Ureter (tissue), 1 donor: ENCODE measurements at regions not wholly inside any gene's neighbourhood (a gene's known extent, or its start where the extent isn't known, plus 50 kb on each side); places are given as distances from the start of the nearest gene placed in this dataset.
"Not testable (repeated sequence)": the region's sequence is repeated elsewhere in the genome, so short reads cannot be mapped to it uniquely, and the experiment has no call there.

ENCODE experiments used
- DNase-seq: peaks from one replicate; pipeline ENCODE4 v3.0.0-alpha.2; 2020; ENCODE audit warnings: low spot score
- donor health status: DM: yes; HTN: yes; CAD: no.

DNA sequence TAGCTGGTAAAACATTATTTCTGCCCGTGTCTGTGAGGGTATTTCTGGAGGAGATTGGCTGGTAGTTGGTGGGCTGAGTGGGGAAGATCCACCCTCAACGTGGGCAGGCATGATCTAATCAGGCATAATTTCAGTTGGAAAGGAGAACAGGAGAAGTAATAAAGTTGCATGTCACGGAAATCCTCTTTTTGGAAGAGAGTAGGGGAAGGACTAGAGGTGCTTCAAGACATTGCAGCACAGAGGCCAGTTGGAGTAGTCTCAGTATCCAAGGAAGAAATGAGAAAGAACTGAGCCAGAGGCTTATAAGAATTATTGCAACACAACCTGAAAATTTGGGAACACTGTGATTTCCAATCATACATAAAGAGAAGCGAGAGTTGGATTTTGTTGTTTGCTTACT, 1155.1 kb downstream of the FAM181B start:
- no peak for DNase-seq

DNA sequence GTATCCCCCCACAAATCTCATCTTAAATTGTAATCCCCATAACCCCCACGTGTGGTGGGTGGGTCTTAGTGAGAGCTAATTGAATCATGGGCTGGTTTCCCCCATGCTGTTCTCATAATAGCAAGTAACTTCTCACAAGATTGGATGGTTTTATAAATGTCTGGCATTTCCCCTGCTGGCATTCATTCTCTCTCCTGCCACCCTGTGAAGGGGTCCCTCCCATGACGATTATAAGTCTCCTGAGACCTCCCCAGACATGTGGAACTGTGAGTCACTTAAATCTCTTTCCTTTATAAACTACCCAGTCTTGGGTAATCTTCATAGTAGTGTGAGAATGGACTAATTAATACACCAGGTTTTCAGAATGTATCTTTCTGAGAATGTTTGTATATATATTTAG, 1159.4 kb downstream of the FAM181B start:
- DNase-seq, result no peak

DNA sequence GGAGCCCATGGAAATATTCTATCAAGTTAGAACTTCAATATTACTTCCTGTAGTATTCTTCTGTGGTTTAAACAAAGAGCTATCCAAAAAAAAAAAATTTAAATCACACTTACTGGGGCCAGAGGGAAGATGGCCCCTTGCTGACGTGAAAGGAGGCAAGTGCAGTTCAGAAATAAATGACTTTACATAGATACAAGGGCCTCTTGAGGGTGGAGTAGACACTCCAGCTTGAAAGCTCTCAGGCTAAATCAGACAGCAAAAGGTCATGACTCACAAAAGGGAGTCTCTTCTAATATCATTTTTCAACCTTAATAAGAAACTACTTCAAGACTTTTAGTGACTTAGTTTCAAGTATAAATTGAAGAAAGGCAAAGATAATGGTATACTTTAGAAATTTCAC, 1160.3 kb downstream of the FAM181B start:
- no peak for DNase-seq

DNA sequence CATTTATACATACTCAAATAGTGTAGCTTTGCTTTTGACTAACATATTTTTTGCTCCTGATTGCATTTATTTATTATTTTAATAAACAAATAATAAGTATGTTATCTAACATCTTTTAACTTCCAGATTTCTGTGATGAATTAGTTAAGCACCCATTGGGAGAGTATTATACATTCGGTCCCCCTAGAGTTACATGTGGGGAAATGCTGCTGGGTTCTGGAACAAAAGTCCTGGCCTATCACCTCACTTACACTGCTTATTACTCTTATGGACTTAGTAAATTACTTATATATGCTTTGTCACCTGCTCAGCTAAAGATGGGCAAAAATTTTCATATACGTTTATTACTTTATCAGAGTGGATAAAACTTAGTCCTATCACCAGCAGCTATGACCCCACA, 1163.0 kb downstream of the FAM181B start:
- DNase-seq, result no peak

DNA sequence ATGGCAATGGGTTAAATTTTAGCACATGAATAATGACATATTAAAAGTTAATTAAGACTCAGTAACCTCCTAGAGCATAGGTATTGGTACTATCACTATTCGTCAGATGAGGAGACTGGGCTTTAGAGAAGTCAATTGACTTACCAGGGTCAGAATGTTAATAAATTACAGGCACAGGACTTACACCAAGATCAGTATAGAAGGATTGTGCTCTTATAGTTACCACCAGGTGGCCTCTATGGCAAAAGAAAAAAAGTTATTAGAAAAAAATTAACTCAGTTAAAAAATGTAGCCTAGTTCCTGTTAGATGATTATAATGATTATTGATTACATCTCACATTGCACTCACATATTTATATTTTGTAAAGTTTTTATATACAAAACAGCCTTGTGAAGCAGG, 1163.7 kb downstream of the FAM181B start:
- no peak for DNase-seq

DNA sequence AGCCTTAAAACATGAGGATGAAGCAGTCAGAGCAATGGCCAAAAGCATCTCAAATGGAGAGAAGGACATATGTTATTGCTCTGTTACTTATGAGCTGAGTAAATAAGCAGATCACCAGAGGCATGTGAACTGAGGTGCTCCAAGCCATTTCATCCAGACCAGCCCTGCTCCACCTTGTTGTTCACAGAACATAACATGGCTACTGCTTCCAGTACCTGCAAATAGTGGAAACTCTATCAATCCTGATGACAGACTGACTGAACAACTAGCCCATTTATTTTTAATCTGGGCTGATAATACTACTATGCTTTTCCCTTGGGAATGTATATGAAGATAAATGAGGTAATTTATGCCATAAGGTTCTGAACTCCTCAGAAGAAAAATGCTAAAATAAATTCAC, 1164.7 kb downstream of the FAM181B start:
- DNase-seq, result no peak

DNA sequence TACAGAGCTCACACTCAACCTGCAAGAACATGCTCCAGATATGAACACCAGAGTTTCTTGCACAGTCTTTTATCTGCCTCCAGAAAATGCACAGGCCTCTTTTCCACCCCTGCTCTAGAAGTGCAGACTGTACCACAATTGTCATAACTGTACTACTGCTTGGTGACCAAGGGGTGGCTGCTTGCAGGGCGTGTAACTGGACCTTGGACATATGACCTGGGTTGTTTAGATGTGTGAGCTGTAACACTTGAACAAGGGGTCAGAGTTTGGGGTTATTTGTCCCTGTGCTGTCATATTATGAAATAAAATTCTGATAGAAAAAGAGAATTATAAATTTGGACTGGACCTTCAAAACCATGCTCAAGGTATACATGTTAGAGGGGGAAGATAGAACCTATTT, 1185.5 kb downstream of the FAM181B start:
- no peak for DNase-seq

DNA sequence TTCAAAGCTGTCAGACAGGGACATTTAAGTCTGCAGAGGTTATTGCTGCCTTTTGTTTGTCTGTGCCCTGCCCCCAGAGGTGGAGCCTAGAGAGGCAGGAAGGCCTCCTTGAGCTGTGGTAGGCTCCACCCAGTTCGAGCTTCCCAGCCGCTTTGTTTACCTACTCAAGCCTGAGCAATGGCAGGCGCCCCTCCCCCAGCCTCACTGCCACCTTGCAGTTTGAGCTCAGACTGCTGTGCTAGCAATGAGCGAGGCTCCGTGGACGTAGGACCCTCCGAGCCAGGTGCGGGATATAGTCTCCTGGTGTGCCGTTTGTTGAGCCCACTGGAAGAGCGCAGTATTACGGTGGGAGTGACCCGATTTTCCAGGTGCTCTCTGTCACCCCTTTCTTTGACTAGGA, 1193.9 kb downstream of the FAM181B start:
- not testable (repeated sequence) for DNase-seq

DNA sequence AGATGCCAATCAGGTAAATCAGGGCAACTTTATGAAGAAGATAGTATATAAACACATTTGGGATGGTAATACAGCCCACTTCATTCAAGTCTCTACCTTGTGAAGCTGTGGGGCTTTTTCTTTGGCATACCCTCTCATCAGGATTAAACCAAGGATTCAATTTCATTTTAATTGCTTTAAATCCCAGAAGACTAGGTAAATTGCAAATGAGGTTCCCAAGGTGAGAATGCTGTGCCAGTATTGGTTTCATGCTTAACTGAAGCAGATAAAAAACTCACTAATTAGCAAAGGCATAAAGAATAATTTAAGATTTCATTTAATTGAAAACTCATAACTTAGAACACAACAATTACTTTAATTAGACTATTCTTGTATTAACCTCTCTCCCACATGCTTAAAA, 1218.1 kb downstream of the FAM181B start:
- no peak for DNase-seq

DNA sequence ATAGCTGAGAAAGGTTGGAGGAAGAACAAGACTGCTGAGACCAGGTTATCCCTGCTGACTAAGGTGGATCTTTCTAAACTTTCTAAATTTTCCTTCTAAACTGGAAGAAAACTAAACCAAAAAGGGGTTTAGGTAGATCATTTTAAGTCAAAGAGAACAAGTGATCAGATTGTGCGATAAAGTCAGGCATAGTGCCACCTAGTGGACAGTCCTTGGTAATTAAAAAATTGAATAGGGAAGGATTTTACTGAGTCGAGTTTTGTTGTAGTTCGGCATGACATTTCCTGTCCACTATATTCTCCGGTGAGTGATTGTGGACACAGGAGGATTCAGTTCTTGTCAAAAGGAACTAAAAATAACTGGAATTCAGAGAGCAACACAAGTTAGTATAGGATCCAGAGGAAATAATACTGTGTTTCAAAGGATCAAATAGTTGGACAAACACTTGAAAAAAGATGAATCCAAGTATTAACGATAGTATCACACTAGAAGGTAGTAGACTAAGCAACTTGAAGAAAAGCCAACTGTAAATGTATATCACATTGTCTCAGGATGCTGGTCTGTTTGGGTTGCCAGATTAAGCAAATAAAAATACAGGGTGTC, 1236.4 kb downstream of the FAM181B start:
- DNase-seq, result no peak

DNA sequence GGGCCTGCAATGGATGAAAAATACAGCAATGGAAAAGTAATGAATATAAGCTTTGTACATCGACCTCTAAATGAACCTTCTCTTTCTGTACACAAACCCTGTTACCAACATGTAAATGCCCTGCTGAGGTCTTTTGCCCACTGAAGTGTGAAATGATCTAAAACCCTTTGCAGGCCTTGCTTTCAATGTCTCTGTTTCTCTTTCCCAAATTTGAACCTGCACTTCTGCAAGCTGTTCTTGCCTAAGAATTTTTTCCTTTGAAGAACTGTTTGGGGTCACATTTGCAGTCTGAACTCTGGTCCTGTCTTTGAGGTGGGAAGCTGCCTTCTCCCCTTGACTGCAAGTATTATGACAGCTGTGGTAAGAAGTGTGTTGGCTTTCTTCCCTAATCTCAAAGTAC, 1237.1 kb downstream of the FAM181B start:
- no peak for DNase-seq

DNA sequence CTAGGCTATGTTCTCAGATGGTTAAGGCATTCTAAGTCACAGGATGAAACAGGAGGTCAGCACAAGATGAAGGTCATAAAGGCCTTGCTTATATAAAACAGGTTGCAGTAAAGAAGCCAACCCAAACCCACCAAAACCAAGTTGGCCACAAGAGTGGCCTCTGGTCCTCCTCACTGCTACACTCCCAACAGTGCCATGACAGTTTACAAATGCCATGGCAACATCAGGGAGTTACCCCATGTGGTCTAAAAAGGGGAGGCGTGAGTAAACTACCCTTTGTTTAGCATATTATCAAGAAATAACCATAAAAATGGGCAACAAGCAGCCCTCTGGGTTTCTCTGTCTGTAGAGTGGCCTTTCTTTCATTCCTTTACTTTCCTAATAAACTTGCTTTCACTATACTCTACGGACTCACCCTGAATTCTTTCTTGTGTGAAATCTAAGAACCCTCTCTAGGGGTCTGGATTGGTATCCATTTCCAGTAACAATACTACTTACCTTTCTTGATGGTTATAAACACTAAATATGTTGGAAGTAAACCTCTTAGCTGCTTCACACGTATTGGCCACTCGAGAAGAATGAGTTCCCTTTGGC, 1237.9 kb downstream of the FAM181B start:
- no peak for DNase-seq

DNA sequence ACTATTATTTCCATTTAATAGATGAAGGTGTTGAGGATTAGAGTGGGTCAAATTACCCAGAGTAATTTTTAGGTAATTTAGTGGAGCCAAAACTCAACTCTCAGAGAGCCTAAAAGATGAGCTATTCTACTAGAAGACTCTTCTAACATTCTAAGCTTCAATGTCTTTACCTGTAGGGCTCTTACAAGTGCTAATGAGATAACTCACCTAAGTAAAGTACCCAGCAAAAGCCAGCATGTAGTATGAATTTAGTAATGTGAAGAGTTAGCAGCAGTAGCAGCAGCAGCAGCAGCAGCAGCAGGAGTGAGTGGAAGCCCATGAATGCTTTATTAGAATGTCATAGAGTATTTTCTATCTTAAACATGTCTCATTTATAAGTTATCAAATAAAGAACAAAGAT, 1239.2 kb downstream of the FAM181B start:
- DNase-seq, result no peak

DNA sequence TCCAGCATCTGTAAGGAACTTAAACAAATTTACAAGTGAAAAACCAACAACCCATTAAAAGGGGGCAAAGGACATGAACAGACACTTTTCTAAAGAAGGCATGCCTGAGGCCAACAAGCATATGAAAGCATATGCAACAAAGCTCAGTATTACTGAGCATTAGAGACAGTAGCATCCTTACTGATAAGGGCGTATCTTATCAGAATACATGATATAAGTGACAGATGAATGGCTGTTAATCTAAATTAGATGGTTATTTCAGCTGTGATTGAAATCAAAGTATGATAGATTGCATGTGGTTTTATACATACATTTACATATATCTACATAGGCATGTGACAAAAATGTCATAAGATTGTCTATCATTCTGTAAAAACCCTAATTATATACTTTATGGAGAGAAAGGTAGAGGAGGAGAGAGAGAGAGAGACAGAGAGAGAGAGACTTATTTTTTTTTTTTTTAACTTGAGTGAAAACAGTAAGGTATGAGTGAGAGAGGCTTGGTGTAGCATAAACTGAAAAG, 1240.7 kb downstream of the FAM181B start:
- DNase-seq, result no peak

DNA sequence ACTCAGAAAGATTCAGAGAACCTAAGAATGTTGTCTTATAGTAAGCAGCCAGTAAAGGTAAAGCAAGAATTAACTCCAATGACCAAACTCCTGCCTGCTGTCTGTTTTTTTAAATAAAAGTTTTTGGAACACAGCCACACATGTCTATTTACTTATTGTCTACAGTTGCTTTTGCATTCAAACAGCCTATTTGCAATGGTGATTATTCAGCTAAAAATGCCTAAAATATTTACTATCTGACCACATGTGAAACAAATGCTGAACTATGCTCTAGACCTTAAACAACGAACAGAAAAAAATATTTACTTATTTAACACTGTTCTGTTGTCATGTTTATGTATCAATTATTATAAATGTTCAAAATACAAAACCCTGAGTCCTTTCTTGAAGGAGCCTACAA, 1246.6 kb downstream of the FAM181B start:
- no peak for DNase-seq

DNA sequence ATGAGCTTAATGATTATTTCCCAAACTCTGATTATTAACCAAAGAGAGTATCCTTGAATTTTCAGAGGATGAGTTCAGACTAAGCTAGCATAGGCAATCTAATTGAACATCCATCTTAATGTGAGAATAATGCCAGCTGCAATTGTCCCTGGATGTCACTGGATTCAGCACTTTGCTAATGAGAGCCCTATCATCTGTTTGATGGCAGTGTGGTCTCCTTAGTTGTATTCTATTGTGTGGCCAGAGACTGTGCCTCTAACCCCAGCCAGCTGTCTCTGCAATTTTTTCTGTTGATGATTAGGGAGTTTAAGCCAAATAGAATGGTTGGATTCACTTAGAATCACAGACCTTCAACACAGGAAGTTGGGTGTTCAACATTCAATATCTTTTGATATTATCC, 1249.5 kb downstream of the FAM181B start:
- no peak for DNase-seq

DNA sequence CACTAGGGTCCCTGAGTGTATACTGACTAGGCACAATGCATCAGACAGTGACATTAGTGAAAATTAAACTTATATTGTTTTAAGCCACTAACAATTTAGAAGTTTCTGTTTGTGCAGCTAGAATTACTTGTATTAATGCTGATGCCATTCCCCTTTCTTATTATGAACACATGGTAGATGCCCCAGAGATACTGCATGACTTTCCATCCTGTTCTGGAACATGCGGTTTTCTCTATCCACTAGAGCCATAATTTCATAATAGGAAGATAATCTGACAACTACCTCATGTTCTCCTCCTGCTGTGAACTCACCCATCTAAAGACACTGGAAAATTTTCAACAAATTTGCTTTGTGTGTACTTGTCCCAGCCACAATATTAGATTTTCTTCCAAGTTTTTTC, 1256.4 kb downstream of the FAM181B start:
- no peak for DNase-seq

DNA sequence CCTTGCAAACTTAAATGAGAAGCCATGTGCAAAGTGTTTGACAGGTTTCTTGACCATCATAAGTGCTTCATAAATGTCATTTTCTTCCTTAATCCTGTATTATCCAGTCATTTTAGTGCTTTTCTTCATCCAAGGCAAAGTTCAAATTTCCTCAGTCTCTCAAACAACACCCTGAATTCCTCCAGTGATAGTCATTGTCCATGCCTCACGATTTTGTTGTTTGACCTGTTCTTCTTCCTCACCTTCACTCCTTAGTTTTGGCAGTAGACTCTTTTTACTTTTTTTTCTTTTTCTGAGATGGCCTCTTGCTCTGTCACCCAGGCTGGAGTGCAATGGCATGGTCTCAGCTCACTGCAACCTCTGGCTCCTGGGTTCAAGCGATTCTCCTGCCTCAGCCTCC, 1257.3 kb downstream of the FAM181B start:
- DNase-seq, result no peak

DNA sequence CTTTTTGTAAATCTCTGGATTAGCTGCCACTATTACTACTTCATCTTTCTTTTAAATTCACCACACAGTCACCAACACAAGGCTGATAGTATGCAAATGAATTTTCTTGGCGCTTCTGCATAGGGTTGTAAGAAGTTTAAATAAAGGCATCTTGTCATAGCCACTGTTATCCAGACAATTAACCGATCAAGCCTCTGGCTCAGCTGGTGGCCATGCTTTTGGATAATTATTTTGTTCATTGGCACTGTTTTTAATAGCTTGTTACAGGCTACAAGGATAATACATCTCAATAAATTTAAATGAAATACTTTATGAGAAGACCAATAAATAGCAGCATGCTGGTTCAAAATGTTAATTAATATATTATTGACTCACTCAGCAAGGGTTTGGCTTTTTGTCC, 1261.0 kb downstream of the FAM181B start:
- DNase-seq, result no peak

DNA sequence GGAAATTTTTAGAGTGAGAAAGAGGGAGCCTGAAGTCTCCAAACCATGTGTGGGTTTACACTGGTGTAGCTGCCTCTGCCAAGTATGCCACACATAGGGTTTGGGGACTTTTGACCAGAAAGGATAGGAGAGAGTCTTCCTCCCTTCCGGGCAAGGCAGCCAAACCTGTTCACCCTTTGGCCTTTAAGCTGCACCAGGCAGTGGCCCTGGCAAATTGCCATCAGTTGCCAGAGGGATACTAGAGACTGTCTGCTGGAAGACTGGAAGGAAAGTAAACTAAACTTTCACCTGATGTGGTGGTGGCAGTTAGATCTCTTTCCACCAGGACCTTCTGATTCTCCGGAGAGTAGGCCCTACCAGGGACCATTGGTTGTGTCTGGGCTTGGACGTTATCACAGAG, 1263.2 kb downstream of the FAM181B start:
- no peak for DNase-seq

DNA sequence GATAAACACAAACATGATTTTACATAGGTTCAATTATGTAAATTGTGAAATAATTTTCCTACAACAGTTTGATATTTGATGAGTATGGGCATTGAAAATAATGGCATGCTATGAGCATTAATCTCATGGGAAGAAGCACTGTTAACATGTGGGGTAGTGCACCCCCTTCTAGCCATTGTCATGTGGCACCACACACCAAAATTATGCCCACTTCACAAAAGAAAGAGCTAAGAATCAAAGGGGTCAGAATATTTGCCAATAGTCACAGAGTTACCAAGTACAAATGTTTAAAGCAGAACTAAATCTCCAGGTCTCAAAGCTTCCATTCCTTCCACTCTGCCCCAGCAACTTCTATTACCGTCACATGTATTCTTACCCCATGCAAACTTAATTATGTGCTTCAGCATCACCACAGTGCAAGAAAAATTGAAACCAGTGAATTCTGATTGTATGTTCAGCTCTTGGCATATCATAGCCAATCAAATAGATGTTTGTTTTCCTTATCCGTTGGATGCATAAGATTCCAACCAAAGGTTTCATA, 1273.8 kb downstream of the FAM181B start:
- no peak for DNase-seq

DNA sequence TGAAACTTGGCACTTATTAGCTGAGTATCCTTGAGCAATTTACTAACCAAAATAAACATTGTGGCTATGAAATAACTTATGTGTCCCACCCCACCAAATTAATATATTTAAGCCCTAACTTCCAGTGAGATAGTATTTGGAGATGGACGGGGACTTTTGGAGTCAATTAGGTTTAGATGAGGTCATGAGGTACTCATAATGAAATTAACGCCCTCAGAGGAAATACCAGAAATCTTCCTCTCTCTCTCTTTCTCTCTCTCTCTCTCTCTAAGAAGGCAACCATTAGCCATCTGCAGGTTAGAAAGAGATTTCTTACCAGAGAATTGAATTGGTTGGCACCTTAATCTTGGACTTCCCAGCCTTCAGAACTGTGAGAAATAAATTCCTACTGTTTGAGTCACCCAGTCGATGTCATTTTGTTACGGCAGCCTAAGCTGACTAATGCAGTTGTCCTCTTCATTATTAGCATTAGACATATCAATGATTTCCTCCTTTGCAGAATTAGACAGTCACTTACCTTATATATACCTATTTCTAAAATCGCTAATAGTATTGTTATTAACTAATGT, 1284.0 kb downstream of the FAM181B start:
- no peak for DNase-seq

DNA sequence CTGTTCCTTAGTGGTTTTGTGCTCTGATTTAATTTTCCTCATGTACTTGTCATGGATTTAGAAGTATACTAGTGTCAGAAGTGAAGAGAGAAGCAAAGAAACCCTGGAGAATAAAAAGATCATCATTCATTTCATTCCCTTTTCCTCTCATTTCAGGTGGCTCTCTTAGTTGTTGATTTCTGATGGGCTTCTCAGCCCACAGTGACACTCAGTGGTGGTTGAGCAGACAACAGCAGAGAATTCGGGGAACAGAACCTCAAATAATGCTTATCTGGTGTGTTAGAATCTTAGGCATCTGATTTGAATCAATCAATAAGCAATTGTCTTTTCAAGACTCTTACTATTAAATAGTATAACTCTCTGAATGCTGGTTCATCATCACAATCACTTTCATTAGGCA, 1289.4 kb downstream of the FAM181B start:
- DNase-seq, result no peak
